Fibroblast of lung (primary cell): ENCODE measurements at regions not wholly inside any gene's neighbourhood (a gene's known extent, or its start where the extent isn't known, plus 50 kb on each side); places are given as distances from the start of the nearest gene placed in this dataset.

Experiments
- EZH2 ChIP-seq: IDR thresholded peaks from 2 replicates; pipeline ENCODE4 v1.5.1; 2012; ENCODE audit warnings: low read length, control low read depth, mild to moderate bottlenecking; ENCODE audit errors: missing control alignments
- TF ChIP-seq, protein P1 (sequence below), 2 donors: IDR thresholded peaks in 1 of 2; conservative IDR thresholded peaks in 1 of 2; 1 replicate in 1 of 2; 2 replicates in 1 of 2; pipeline ENCODE4 v1.5.1; 2011 to 2012; ENCODE audit warnings: low read length in 2 of 2, control low read depth in 1 of 2, inconsistent platforms in 1 of 2, low read depth in 1 of 2, mild to moderate bottlenecking in 1 of 2

DNA sequence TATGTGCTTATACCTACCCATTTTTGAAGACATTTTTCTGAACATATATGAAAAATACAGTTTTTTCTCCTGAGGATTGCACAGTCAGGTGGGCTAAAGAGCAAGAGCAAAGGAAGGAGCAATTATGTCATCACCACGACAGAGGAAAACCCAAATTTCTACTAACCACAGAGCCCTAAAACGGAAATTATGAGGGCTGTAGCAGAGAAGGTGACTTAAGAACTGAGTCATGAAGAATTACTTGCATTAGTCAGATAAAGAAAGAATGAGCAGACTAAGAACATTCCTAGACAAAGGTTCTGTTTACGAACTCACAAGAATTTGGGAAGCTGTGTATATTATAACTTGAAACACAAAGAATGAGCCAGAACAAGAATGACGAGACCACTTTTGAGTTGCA, 974.4 kb downstream of the NXPH1 start:
- TF ChIP-seq, protein P1, sequence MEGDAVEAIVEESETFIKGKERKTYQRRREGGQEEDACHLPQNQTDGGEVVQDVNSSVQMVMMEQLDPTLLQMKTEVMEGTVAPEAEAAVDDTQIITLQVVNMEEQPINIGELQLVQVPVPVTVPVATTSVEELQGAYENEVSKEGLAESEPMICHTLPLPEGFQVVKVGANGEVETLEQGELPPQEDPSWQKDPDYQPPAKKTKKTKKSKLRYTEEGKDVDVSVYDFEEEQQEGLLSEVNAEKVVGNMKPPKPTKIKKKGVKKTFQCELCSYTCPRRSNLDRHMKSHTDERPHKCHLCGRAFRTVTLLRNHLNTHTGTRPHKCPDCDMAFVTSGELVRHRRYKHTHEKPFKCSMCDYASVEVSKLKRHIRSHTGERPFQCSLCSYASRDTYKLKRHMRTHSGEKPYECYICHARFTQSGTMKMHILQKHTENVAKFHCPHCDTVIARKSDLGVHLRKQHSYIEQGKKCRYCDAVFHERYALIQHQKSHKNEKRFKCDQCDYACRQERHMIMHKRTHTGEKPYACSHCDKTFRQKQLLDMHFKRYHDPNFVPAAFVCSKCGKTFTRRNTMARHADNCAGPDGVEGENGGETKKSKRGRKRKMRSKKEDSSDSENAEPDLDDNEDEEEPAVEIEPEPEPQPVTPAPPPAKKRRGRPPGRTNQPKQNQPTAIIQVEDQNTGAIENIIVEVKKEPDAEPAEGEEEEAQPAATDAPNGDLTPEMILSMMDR (conservative IDR thresholded peaks at IDR 0.05 in 1 of 2, IDR thresholded peaks at IDR 0.05 in 1 of 2; ENCODE audit: low read depth in 1 of 2, low read length in 2 of 2): no peak
- no peak for TF ChIP-seq EZH2
